GM23338 (cell line): ENCODE measurements at regions not wholly inside any gene's neighbourhood (a gene's known extent, or its start where the extent isn't known, plus 50 kb on each side); places are given as distances from the start of the nearest gene placed in this dataset.

ENCODE experiments used
- CREB1 ChIP-seq: fragments of 250-450 bp; sonication (Bioruptor Pico); IDR thresholded peaks from 2 replicates; pipeline ENCODE4 v1.5.0; 2020; ENCODE audit warnings: low read depth, mild to moderate bottlenecking, moderate library complexity
- EZH2 ChIP-seq: fragments of 200-600 bp; sonication (generic); IDR thresholded peaks from one replicate; pipeline ENCODE4 v1.8.0; 2017; ENCODE audit warnings: antibody characterized with exemption, mild to moderate bottlenecking, low read depth; ENCODE audit not compliant: unreplicated experiment
- EZH2phosphoT487 ChIP-seq: fragments of 200-600 bp; sonication (generic); IDR thresholded peaks from one replicate; pipeline ENCODE4 v1.8.1; 2018; ENCODE audit warnings: antibody characterized with exemption; ENCODE audit not compliant: unreplicated experiment
- JUNB ChIP-seq: IDR thresholded peaks from one replicate; pipeline ENCODE4 v1.6.1; 2016; ENCODE audit warnings: antibody characterized with exemption; ENCODE audit not compliant: unreplicated experiment
- NANOG ChIP-seq: IDR thresholded peaks from 2 replicates; pipeline ENCODE4 v1.6.1; 2016; ENCODE audit warnings: antibody characterized with exemption, borderline replicate concordance
- POLR2AphosphoS5 ChIP-seq: IDR thresholded peaks from 2 replicates; pipeline ENCODE4 v1.6.1; 2016; ENCODE audit warnings: antibody characterized with exemption, low read depth
- STAT1 ChIP-seq: IDR thresholded peaks from one replicate; pipeline ENCODE4 v1.6.1; 2016; ENCODE audit warnings: antibody characterized with exemption; ENCODE audit not compliant: unreplicated experiment
- ZNF114 ChIP-seq: fragments of 250-450 bp; sonication (Bioruptor Pico); IDR thresholded peaks from 2 replicates; pipeline ENCODE4 v1.5.0; 2020; ENCODE audit warnings: mild to moderate bottlenecking, moderate library complexity
- ZNF331 ChIP-seq: fragments of 250-450 bp; sonication (Bioruptor Pico); IDR thresholded peaks from 2 replicates; pipeline ENCODE4 v1.5.0; 2020; ENCODE audit warnings: low read depth, mild to moderate bottlenecking, moderate library complexity
- TF ChIP-seq, protein P1 (sequence below): IDR thresholded peaks from one replicate; pipeline ENCODE4 v1.6.1; 2018; ENCODE audit warnings: antibody characterized with exemption; ENCODE audit not compliant: unreplicated experiment
- TF ChIP-seq, protein P2 (sequence below), 2 experiments: fragments of 200-600 bp in 1 of 2; sonication (generic) in 1 of 2; conservative IDR thresholded peaks; 2 replicates each; pipeline versions ENCODE4 v1.5.1 to v1.6.1; 2016 to 2017; ENCODE audit warnings: antibody characterized with exemption in 2 of 2, low read depth in 2 of 2, mild to moderate bottlenecking in 2 of 2, moderate library complexity in 1 of 2
- TF ChIP-seq, protein P3 (sequence below): IDR thresholded peaks from 2 replicates; pipeline ENCODE4 v1.6.1; 2016; ENCODE audit warnings: antibody characterized with exemption

DNA sequence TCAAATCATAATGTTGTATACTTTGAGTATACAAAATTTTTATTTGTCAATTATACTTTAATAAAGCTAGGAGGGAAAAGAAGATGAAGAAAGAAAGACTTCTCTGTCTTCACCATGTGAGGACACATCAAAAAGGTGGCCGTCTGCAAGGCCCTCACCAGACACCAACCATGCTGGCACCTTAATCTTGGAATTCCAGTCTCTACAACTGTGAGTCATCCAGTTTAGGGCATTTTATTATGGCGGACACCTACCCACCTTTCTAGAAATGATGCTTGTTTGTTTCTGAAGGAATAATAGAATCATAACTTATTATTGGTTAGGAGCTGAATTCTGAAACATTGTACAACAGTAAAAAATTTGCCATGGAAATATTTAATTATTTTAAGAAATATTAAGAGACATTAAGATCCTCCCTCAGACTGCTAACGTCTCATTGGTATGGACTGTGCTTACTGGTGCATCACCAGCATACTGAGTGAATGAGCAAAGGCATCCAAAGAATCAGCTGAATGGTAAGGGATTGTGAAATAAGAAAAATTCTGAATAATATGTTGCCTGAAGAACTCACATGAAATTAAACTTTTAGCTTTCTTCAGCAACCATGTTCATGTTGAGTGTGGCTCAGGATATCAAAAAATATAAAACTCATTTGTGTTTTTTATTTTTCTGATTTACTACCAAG, 536.6 kb downstream of the HTR7 start:
- TF ChIP-seq, protein P1, sequence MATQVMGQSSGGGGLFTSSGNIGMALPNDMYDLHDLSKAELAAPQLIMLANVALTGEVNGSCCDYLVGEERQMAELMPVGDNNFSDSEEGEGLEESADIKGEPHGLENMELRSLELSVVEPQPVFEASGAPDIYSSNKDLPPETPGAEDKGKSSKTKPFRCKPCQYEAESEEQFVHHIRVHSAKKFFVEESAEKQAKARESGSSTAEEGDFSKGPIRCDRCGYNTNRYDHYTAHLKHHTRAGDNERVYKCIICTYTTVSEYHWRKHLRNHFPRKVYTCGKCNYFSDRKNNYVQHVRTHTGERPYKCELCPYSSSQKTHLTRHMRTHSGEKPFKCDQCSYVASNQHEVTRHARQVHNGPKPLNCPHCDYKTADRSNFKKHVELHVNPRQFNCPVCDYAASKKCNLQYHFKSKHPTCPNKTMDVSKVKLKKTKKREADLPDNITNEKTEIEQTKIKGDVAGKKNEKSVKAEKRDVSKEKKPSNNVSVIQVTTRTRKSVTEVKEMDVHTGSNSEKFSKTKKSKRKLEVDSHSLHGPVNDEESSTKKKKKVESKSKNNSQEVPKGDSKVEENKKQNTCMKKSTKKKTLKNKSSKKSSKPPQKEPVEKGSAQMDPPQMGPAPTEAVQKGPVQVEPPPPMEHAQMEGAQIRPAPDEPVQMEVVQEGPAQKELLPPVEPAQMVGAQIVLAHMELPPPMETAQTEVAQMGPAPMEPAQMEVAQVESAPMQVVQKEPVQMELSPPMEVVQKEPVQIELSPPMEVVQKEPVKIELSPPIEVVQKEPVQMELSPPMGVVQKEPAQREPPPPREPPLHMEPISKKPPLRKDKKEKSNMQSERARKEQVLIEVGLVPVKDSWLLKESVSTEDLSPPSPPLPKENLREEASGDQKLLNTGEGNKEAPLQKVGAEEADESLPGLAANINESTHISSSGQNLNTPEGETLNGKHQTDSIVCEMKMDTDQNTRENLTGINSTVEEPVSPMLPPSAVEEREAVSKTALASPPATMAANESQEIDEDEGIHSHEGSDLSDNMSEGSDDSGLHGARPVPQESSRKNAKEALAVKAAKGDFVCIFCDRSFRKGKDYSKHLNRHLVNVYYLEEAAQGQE: no peak
- TF ChIP-seq EZH2 (no peak), CREB1 (CRISPR knock-in tag) (no peak), ZNF114 (no peak), POLR2AphosphoS5 (no peak), EZH2phosphoT487 (no peak), NANOG (no peak), JUNB (no peak), STAT1 (no peak), ZNF331 (no peak)
- TF ChIP-seq, protein P2, sequence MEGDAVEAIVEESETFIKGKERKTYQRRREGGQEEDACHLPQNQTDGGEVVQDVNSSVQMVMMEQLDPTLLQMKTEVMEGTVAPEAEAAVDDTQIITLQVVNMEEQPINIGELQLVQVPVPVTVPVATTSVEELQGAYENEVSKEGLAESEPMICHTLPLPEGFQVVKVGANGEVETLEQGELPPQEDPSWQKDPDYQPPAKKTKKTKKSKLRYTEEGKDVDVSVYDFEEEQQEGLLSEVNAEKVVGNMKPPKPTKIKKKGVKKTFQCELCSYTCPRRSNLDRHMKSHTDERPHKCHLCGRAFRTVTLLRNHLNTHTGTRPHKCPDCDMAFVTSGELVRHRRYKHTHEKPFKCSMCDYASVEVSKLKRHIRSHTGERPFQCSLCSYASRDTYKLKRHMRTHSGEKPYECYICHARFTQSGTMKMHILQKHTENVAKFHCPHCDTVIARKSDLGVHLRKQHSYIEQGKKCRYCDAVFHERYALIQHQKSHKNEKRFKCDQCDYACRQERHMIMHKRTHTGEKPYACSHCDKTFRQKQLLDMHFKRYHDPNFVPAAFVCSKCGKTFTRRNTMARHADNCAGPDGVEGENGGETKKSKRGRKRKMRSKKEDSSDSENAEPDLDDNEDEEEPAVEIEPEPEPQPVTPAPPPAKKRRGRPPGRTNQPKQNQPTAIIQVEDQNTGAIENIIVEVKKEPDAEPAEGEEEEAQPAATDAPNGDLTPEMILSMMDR (conservative IDR thresholded peaks at IDR 0.05; ENCODE audit: low read depth in 2 of 2): no peak
- TF ChIP-seq, protein P3, sequence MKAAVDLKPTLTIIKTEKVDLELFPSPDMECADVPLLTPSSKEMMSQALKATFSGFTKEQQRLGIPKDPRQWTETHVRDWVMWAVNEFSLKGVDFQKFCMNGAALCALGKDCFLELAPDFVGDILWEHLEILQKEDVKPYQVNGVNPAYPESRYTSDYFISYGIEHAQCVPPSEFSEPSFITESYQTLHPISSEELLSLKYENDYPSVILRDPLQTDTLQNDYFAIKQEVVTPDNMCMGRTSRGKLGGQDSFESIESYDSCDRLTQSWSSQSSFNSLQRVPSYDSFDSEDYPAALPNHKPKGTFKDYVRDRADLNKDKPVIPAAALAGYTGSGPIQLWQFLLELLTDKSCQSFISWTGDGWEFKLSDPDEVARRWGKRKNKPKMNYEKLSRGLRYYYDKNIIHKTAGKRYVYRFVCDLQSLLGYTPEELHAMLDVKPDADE: no peak
